Ishikawa (cell line): ENCODE measurements at regions not wholly inside any gene's neighbourhood (a gene's known extent, or its start where the extent isn't known, plus 50 kb on each side); places are given as distances from the start of the nearest gene placed in this dataset.

ENCODE experiments used
- CEBPB ChIP-seq: IDR thresholded peaks from 2 replicates; pipeline ENCODE4 v1.6.1; 2012
- CREB1 ChIP-seq: IDR thresholded peaks from 2 replicates; pipeline ENCODE4 v1.6.1; 2012; ENCODE audit warnings: low read depth
- EGR1 ChIP-seq: IDR thresholded peaks from 2 replicates; pipeline ENCODE4 v1.6.1; 2012
- EP300 ChIP-seq: IDR thresholded peaks from 2 replicates; pipeline ENCODE4 v1.6.1; 2012; ENCODE audit warnings: borderline replicate concordance
- FOXM1 ChIP-seq: IDR thresholded peaks from 2 replicates; pipeline ENCODE4 v1.6.1; 2012; ENCODE audit warnings: low read depth, borderline replicate concordance
- MAX ChIP-seq: IDR thresholded peaks from 2 replicates; pipeline ENCODE4 v1.6.1; 2012
- NFIC ChIP-seq: IDR thresholded peaks from 2 replicates; pipeline ENCODE4 v1.6.1; 2012
- RAD21 ChIP-seq: IDR thresholded peaks from 2 replicates; pipeline ENCODE4 v1.6.1; 2012; ENCODE audit warnings: low read depth
- REST ChIP-seq: IDR thresholded peaks from 2 replicates; pipeline ENCODE4 v1.6.1; 2012; ENCODE audit warnings: low read depth, mild to moderate bottlenecking
- TAF1 ChIP-seq: IDR thresholded peaks from 2 replicates; pipeline ENCODE4 v1.6.1; 2012; ENCODE audit warnings: low read depth, mild to moderate bottlenecking
- TCF12 ChIP-seq: IDR thresholded peaks from 2 replicates; pipeline ENCODE4 v1.6.1; 2012; ENCODE audit warnings: low read depth
- TEAD4 ChIP-seq: IDR thresholded peaks from 2 replicates; pipeline ENCODE4 v1.6.1; 2012
- USF1 ChIP-seq: IDR thresholded peaks from 2 replicates; pipeline ENCODE4 v1.6.1; 2012
- YY1 ChIP-seq: IDR thresholded peaks from 2 replicates; pipeline ENCODE4 v1.6.1; 2012; ENCODE audit warnings: low read depth
- ZBTB7A ChIP-seq: IDR thresholded peaks from 2 replicates; pipeline ENCODE4 v1.6.1; 2012; ENCODE audit warnings: low read depth

GRCh38 chr21:15626031-15626430, 103.8 kb upstream of the USP25 start:
- TF ChIP-seq TCF12, result no peak
- TF ChIP-seq FOXM1, result no peak
- no peak for TF ChIP-seq RAD21
- TF ChIP-seq EGR1, result no peak
- no peak for TF ChIP-seq YY1
- TF ChIP-seq CREB1, result no peak
- TF ChIP-seq EP300, result no peak
- TF ChIP-seq ZBTB7A, result no peak
- TF ChIP-seq USF1, result no peak
- no peak for TF ChIP-seq REST
- TF ChIP-seq CEBPB, result no peak
- no peak for TF ChIP-seq TAF1
- no peak for TF ChIP-seq MAX
- no peak for TF ChIP-seq TEAD4
- no peak for TF ChIP-seq NFIC

- TF ChIP-seq ZBTB7A, result no peak
- TF ChIP-seq EP300, result no peak
Measured at GRCh38 chr21:15627011-15627410, 102.8 kb upstream of the USP25 start.

- TF ChIP-seq CEBPB (no peak), EGR1 (no peak), RAD21 (no peak), TEAD4 (no peak), EP300 (no peak), CREB1 (no peak), USF1 (no peak), FOXM1 (no peak), ZBTB7A (no peak), YY1 (no peak), TCF12 (no peak), NFIC (no peak), TAF1 (no peak), REST (no peak), MAX (no peak)
Measured at GRCh38 chr21:15627823-15628222, 102.0 kb upstream of the USP25 start.

GRCh38 chr21:15631342-15631741, 98.4 kb upstream of the USP25 start:
- no peak for TF ChIP-seq USF1
- TF ChIP-seq RAD21, result no peak
- no peak for TF ChIP-seq REST
- no peak for TF ChIP-seq CEBPB
- TF ChIP-seq FOXM1, result no peak
- no peak for TF ChIP-seq NFIC
